WTC11 (cell line): ENCODE measurements at regions not wholly inside any gene's neighbourhood (a gene's known extent, or its start where the extent isn't known, plus 50 kb on each side); places are given as distances from the start of the nearest gene placed in this dataset.

ENCODE experiments used
- CTCF ChIP-seq: fragments of 200-600 bp; IDR thresholded peaks from 2 replicates; pipeline ENCODE4 v1.8.0; 2022; ENCODE audit warnings: antibody characterized with exemption
- EMX1 ChIP-seq: fragments of 250-450 bp; sonication (Bioruptor Pico); IDR thresholded peaks from 2 replicates; pipeline ENCODE4 v1.8.0; 2021; ENCODE audit warnings: mild to moderate bottlenecking
- ESRRA ChIP-seq: sonication (generic); formaldehyde crosslinking; IDR thresholded peaks from 2 replicates; pipeline ENCODE4 v1.8.1; 2022; ENCODE audit warnings: mild to moderate bottlenecking, missing genetic modification reagents, borderline replicate concordance
- FOXP4 ChIP-seq: sonication (generic); formaldehyde crosslinking; IDR thresholded peaks from 2 replicates; pipeline ENCODE4 v1.8.0; 2022; ENCODE audit warnings: mild to moderate bottlenecking, missing genetic modification reagents
- HMGA2 ChIP-seq: fragments of 250-450 bp; sonication (Bioruptor Pico); IDR thresholded peaks from 2 replicates; pipeline ENCODE4 v1.4.0; 2021; ENCODE audit warnings: mild to moderate bottlenecking, moderate library complexity
- MAX ChIP-seq: sonication (generic); formaldehyde crosslinking; IDR thresholded peaks from 2 replicates; pipeline ENCODE4 v1.8.0; 2022; ENCODE audit warnings: mild to moderate bottlenecking, missing genetic modification reagents
- NR2C2 ChIP-seq: sonication (generic); formaldehyde crosslinking; IDR thresholded peaks from 2 replicates; pipeline ENCODE4 v1.8.0; 2022; ENCODE audit warnings: mild to moderate bottlenecking, missing genetic modification reagents
- OVOL2 ChIP-seq: fragments of 250-450 bp; sonication (Bioruptor Pico); IDR thresholded peaks from 2 replicates; pipeline ENCODE4 v1.9.0; 2021; ENCODE audit warnings: mild to moderate bottlenecking, borderline replicate concordance
- RELA ChIP-seq: sonication (generic); formaldehyde crosslinking; IDR thresholded peaks from 2 replicates; pipeline ENCODE4 v1.8.1; 2022; ENCODE audit warnings: missing genetic modification reagents, mild to moderate bottlenecking, borderline replicate concordance
- SP1 ChIP-seq: sonication (generic); formaldehyde crosslinking; conservative IDR thresholded peaks from 2 replicates; pipeline ENCODE4 v1.8.1; 2022; ENCODE audit warnings: missing genetic modification reagents
- STAT6 ChIP-seq: sonication (generic); formaldehyde crosslinking; conservative IDR thresholded peaks from 2 replicates; pipeline ENCODE4 v1.8.1; 2023; ENCODE audit warnings: mild to moderate bottlenecking, low read depth, missing genetic modification reagents, moderate library complexity
- TCF7 ChIP-seq: sonication (generic); formaldehyde crosslinking; IDR thresholded peaks from 2 replicates; pipeline ENCODE4 v1.8.0; 2022; ENCODE audit warnings: mild to moderate bottlenecking, low read depth, missing genetic modification reagents, moderate library complexity
- ZNF281 ChIP-seq: sonication (generic); formaldehyde crosslinking; IDR thresholded peaks from 2 replicates; pipeline ENCODE4 v1.8.0; 2023; ENCODE audit warnings: mild to moderate bottlenecking, missing genetic modification reagents

- TF ChIP-seq RELA (CRISPR knock-in tag) = no peak
- no peak for TF ChIP-seq CTCF
- no peak for TF ChIP-seq ZNF281 (CRISPR knock-in tag)
- TF ChIP-seq NR2C2 (CRISPR knock-in tag) = no peak
- no peak for TF ChIP-seq HMGA2 (CRISPR knock-in tag)
- TF ChIP-seq STAT6 (CRISPR knock-in tag) = no peak
- TF ChIP-seq ESRRA (CRISPR knock-in tag) = no peak
- no peak for TF ChIP-seq SP1 (CRISPR knock-in tag)
- TF ChIP-seq MAX = no peak
- no peak for TF ChIP-seq TCF7
- no peak for TF ChIP-seq FOXP4 (CRISPR knock-in tag)
- TF ChIP-seq EMX1 (CRISPR knock-in tag) = no peak
- no peak for TF ChIP-seq OVOL2 (CRISPR knock-in tag)
These were observed 191.5 kb downstream of the AHR start for GRCh38 chr7:17489961-17490360.
